Kidney (tissue), 13 donors: ENCODE measurements at regions not wholly inside any gene's neighbourhood (a gene's known extent, or its start where the extent isn't known, plus 50 kb on each side); places are given as distances from the start of the nearest gene placed in this dataset.
A peak's percentile ranks its signal among the peaks of the same experiment; 100 is the strongest.

ENCODE experiments used
- DNase-seq, 5 donors: peaks; one replicate each; pipeline ENCODE4 v3.0.0-alpha.2; 2013 to 2020
- FAIRE-seq: peaks from 2 replicates; lab custom pipeline; 2012; peaks lifted over from hg19 to GRCh38; lab: Jason Lieb, UNC
- H3K27ac ChIP-seq, 2 donors: one replicate each; pipeline ENCODE4 v1.7.0; 2013; ENCODE audit warnings: low read depth in 2 of 2, low read length in 2 of 2, inconsistent platforms in 1 of 2
- H3K27me3 ChIP-seq: one replicate; pipeline ENCODE4 v1.7.1; 2013; ENCODE audit warnings: low read length, inconsistent platforms; ENCODE audit not compliant: control insufficient read depth, insufficient read depth
- H3K36me3 ChIP-seq, 3 donors: one replicate each; pipeline versions ENCODE4 v1.7.0 to v1.7.1; 2013; ENCODE audit warnings: low read length in 3 of 3, control low read depth in 1 of 3, inconsistent platforms in 1 of 3; ENCODE audit not compliant: insufficient read depth in 3 of 3, control insufficient read depth in 2 of 3
- H3K4me1 ChIP-seq, 3 donors: one replicate each; pipeline versions ENCODE4 v1.7.0 to v1.7.1; 2013; ENCODE audit warnings: low read length in 3 of 3, inconsistent platforms in 1 of 3, low read depth in 1 of 3; ENCODE audit not compliant: control insufficient read depth in 2 of 3, insufficient read depth in 2 of 3
- H3K4me3 ChIP-seq, 3 donors: one replicate each; pipeline versions ENCODE4 v1.7.0 to v1.8.1; 2013; ENCODE audit warnings: low read length in 3 of 3, control low read depth in 1 of 3, inconsistent platforms in 1 of 3
- H3K9ac ChIP-seq, 3 donors: one replicate each; pipeline versions ENCODE4 v1.7.0 to v1.7.1; 2013; ENCODE audit warnings: low read length in 3 of 3, control low read depth in 1 of 3, inconsistent platforms in 1 of 3
- H3K9me3 ChIP-seq, 3 donors: one replicate each; pipeline versions ENCODE4 v1.7.0 to v1.7.1; 2013; ENCODE audit warnings: low read length in 3 of 3, control low read depth in 1 of 3, inconsistent platforms in 1 of 3; ENCODE audit not compliant: control insufficient read depth in 2 of 3, insufficient read depth in 1 of 3
- CTCF ChIP-seq: IDR thresholded peaks from 3 replicates; pipeline ENCODE4 v1.5.1; 2012; ENCODE audit warnings: mild to moderate bottlenecking, moderate library complexity, borderline replicate concordance; ENCODE audit not compliant: insufficient read depth; ENCODE audit errors: extremely low read depth
- intact Hi-C: fragments of 100-400 bp; cut with DNase I; formaldehyde crosslinking; loops from one replicate; pipeline ENCODE4 v1.11.1; 2022
- donor health status: control.
- donor health status: control.
- donor health status: control.
- donor health status: control.
- donor health status: control.
- donor health status: DM: yes; HTN: yes; CAD: no.
- donor health status: Normal renal cell carcinoma (clear cell type).

DNA sequence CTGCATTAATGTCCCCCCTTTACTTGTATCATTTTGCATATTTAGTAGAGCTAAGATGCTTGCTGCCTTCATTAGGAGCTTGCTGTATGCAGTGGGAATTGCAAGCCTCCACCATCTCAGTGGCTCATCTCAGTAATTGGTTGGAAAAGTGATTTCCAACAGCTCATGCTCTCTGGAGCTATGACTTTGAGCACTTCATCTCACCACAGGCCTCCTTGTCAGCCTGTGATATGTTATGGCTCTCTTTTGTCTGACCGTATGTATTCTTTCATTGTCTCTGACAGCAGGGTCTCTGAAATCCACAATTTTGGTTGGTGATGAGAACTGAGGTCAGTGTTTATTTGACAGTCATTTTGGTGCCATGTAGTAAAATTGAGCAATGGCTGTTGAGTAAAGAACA, 345.1 kb downstream of the FAT3 start:
- H3K36me3 ChIP-seq = no peaks in the 10 kb centered on the region
- no peak for DNase-seq
- H3K4me1 ChIP-seq = no peaks in the 10 kb centered on the region
- intact Hi-C loops = no loop called here
- no peak for TF ChIP-seq CTCF
- no peak overlapping the region for H3K9ac ChIP-seq
- no peaks in the 10 kb centered on the region for H3K27me3 ChIP-seq
- FAIRE-seq = no peak
- no peak overlapping the region for H3K4me3 ChIP-seq
- H3K27ac ChIP-seq = no peak overlapping the region
- no peaks in the 10 kb centered on the region for H3K9me3 ChIP-seq

DNA sequence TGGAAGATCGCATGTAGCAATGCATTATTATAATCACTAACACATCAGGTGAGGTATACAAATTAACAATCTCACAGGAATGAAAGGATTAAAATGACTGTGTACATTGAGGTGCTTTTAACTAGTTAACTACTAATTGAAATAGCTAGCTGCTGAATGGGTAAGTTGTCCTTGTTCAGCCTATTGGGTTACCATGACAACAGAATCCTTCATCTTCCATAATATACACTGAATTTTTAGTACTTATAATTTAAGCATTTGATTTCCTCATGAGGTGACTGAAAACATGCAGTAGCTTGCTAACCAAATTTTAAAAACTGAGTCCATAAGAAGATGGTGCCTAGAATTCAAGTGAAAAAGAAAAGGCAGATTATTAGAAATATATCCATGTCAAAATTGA, 347.9 kb downstream of the FAT3 start:
- TF ChIP-seq CTCF = no peak
- H3K27ac ChIP-seq = no peak overlapping the region
- FAIRE-seq (no peak), DNase-seq (no peak)
- H3K9ac ChIP-seq = no peak overlapping the region
- intact Hi-C loops = no loop called here
- no peaks in the 10 kb centered on the region for H3K36me3 ChIP-seq
- H3K9me3 ChIP-seq = no peaks in the 10 kb centered on the region
- no peaks in the 10 kb centered on the region for H3K4me1 ChIP-seq
- H3K4me3 ChIP-seq = no peak overlapping the region
- no peaks in the 10 kb centered on the region for H3K27me3 ChIP-seq

DNA sequence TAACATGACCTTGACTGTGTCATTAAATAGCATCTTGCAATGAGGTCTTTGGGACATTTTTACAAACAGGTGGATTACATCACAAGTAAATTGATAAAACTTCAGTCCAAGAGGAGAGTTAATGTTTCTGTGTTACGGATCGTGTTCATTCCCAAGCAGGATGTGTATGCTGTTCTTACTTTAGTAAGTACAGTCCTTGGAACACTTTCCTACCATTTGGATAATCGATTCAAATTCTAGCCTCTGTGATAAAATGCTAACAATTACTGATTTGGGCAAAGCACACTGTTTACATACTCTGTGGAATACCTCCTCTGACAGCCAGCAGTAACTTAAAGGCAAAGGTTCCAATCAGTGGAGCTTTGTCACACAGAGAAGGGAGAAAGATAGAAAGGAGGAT, 351.7 kb downstream of the FAT3 start:
- H3K4me3 ChIP-seq = no peak overlapping the region
- no peak overlapping the region for H3K9ac ChIP-seq
- peak in 1 of 5 donors; percentile 10 for DNase-seq
- TF ChIP-seq CTCF = no peak
- no peak overlapping the region for H3K27ac ChIP-seq
- H3K36me3 ChIP-seq = no peaks in the 10 kb centered on the region
- H3K27me3 ChIP-seq = no peaks in the 10 kb centered on the region
- H3K4me1 ChIP-seq = no peaks in the 10 kb centered on the region
- intact Hi-C loops = no loop called here
- FAIRE-seq = no peak
- no peaks in the 10 kb centered on the region for H3K9me3 ChIP-seq

GRCh38 chr11:92580908-92581307, 356.3 kb downstream of the FAT3 start:
- H3K9me3 ChIP-seq = no peaks in the 10 kb centered on the region
- DNase-seq = peak in 3 of 5 donors; percentile 30 to 36 (median 34)

More at GRCh38 chr11:92580908-92581307, 356.3 kb downstream of the FAT3 start:
- Histone ChIP-seq H3K4me1 (no peaks in the 10 kb centered on the region), H3K27ac (no peak overlapping the region), H3K9ac (no peak overlapping the region), H3K27me3 (no peaks in the 10 kb centered on the region), H3K36me3 (no peaks in the 10 kb centered on the region), H3K4me3 (no peak overlapping the region)
- no peak for FAIRE-seq
- intact Hi-C loops = no loop called here
- no peak for TF ChIP-seq CTCF
